ENCODE measurements at regions not wholly inside any gene's neighbourhood (a gene's known extent, or its start where the extent isn't known, plus 50 kb on each side); places are given as distances from the start of the nearest gene placed in this dataset.

DNA sequence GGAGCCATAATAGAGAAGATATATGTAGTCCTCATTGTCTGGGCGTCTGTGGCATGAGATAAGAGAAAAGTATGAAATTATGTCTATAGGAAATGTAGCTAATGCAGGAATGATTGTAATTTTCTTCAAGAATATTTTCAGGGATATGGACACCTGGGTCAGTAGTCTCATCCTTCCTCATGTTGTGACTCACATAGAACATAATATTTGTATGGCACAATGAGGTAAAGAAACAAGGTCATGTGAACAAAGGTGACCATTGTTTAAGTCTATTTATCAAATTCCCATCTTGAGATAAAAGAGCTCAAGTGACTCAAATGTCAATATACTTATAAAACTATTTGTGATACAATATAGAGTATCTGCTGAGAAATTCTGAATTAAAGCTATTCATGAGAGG is 345.5 kb upstream of the ROBO1 start:
- DNase-seq (ENCODE audit: low read depth in 4 of 4, low spot score in 3 of 4) = no peak

DNA sequence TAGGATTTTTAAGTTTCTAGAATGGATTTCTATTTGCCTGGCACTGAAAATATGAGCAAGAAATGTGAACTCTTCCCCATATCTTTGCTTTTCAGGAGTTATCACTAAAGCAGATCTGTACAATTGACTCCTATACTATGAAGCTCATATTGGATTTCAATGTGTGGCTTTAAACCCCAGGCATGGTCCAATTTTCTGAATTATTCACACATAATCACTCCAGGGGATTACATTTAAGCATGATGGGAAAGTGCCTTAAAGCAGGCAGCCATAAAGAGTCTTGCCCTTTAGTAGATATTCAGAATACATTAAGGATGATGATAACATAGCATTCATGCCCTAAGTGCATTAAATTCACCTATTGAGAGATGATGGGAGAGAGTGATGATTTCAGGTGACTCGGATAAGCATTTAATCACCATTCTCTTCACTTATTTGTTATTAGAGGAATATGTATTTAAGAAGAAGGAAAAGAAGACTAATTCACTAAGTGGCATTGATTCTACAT is 331.8 kb upstream of the ROBO1 start:
- no peak for DNase-seq (ENCODE audit: low read depth in 4 of 4, low spot score in 3 of 4)

DNA sequence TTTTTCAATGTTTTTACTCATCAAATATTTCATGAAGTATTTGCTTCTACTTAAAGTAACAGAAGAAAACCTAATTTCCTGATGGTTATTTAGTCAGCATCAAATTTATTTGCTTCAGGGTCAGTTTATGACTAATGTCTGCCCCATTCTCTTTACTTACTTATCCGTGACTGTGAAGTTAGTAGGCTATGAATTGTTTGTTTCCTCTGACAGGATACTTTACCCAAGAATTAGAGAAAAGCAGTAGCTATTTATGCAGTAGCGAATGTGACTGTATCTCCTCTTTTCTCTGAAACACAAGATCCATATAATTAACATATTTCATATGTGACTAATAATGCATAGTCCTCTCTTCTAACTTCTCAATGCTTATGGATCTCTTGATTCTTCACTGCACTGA is 329.9 kb upstream of the ROBO1 start:
- DNase-seq (ENCODE audit: low read depth in 4 of 4, low spot score in 3 of 4) = no peak

DNA sequence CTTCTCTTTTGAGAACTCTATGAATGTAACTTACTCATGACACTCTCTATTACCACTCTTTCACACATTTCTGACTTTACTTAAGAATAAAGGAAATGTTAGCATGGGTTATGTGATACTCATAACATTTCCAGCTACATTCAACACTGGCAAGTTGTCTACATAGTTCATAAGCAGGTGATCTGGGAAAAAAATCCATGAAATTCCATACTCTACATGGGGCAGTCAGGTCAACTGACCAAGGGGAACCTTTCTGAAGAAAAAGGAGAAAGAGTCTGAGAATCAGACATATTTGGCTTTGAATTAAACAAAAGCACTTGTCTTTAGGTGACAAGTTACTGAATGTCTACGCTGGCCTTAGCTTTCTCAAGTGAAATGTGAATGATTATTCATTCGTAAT is 329.1 kb upstream of the ROBO1 start:
- no peak for DNase-seq (ENCODE audit: low read depth in 4 of 4, low spot score in 3 of 4)

DNA sequence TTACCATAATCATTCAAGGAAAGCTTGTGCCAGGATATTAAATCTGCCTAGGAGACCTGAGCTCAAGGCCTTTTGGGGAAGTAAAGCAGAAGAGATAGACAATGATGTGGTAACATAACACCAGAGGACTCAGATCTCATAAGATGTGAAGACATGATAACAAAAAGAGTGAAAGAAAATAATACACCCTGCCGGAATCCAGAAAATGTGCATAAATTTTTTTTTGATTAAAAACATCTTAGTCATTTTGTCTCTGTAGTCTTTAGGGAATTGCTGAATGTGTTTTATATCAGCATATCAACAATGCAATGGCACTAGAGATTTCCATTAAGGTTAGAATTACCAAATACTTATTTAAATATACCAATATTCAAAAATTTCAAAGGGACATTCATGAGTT is 326.8 kb upstream of the ROBO1 start:
- DNase-seq (ENCODE audit: low read depth in 4 of 4, low spot score in 3 of 4) = no peak

DNA sequence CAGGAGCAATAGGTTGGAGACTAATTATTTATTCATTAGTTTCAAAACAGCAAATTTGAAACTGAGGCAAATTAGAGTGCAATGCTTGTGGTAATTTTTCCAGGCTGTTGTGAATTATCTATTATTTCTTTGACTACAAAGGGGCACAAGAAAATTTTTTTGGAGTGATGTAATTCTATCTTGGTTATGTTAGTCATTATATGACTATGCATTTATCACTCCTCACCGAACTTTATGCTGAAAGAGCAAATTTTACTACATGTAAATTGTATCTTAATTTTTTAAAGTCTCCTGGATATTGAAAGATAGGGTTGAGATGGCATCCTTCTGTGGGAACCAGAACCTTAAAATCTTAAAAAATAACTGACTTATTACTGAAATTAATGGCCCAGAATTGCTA is 320.0 kb upstream of the ROBO1 start:
- no peak for DNase-seq (ENCODE audit: low read depth in 4 of 4, low spot score in 3 of 4)

DNA sequence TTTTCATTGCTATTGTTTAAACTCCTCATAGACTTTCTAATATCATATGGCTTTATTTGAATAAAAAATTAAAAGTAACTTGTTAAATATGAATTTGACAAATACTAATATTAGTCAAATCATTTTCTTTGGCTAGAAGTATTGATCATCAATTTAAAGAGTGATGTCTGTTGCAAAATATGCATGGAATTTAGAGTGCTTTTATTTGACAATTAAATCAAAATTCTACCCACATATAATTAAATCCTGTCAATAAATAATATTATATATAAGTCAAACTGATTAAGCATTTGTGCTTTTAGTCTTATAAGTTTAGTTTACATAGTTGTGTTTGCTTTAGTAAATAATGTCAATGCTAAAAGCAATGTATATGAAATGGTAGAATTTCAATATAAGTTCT is 318.6 kb upstream of the ROBO1 start:
- DNase-seq (ENCODE audit: low read depth in 4 of 4, low spot score in 3 of 4) = no peak

DNA sequence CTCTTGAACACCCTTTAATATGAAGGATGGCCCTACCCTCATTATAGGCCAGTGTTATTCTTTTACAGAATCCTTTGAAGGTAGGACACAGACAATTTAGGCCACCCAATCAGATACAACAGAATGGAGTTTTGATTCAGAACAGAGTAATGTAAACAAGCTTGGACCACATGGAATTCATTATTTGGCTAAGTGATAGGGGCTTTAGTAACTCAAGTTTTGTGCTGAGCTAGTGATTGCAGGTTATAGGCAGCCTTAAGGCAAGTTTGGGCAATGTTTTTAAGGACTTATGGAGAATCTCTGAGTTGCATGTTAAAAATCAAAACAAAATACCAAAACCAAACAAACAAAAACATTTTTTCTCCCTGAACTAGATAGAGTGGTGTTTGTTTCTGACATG is 312.1 kb upstream of the ROBO1 start:
- no peak for DNase-seq (ENCODE audit: low read depth in 4 of 4, low spot score in 3 of 4)

DNA sequence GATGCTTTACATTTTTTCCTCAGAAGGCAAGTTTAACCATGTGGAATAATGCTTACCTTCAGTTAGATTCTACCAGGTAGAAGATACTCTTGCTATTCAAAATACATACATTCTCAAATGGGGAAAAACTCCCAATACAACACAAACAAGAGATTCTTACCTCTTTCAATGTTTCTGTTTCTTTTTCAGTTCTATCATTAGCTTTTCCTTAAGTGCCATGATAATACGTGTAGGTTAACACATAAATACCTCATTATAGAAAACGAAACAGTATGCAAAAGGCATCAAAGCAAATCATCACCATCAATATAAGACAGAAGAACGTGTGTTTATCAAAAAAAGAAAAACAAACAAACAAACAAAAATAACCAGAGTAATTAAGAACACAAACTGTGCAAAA is 300.7 kb upstream of the ROBO1 start:
- no peak for DNase-seq (ENCODE audit: low read depth in 4 of 4, low spot score in 3 of 4)

DNA sequence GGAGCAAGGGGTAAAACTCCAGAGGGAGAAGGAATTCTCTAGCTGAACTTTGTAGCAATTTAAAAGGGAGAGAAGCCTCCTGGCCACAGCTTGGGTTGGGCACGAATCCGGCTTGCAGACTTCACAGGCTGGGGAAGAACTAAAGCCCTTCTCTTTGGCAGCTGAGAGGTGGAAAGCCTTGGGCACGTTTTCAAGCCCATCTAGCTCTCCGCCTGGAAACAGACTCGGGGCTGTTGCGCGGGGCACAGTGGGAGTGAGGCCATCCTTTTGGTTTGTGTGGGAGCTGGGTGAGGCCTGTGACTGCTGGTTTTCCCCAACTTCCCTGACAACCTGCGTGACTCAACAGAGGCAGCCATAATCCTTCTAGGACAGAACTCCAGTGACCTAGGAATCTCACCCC is 295.7 kb upstream of the ROBO1 start:
- DNase-seq (ENCODE audit: low read depth in 4 of 4, low spot score in 3 of 4) = no peak

DNA sequence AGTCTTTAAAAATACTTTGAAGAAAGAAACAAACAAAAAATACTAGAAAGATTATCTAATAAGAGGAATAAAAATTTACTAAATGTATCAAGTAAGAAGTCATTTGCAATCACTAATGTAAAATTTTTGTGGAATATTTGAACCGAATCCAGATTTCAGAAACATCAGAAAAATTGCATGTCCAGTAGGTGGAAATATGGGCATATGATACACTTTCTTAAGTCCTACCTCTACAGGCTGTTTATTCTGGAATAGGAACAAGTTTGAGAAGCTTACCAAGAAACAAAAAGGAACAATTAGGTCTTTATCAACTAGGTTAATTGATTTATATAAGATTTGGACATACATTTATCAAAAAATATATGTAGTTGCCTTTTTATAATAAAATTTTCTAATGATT is 292.9 kb upstream of the ROBO1 start:
- DNase-seq (ENCODE audit: low read depth in 4 of 4, low spot score in 3 of 4) = no peak

DNA sequence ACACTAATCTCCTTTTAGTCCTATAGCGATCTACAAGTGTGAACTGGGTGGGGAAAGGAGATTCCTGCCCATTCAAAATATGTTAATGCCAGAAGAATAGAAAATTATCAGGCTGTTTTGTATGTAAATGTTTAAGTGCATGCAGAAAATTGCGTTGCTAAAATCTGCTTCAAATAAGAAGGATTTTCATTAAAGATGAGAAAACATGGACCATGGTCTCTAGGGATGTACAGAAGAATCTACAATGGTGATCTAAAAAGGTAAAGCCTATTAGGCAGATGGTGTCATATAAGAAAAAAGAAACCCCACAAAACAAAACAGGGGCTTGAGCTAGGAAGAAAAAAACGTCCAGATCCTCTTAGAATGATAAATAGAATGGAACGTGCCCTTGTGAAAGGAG is 287.5 kb upstream of the ROBO1 start:
- no peak for DNase-seq (ENCODE audit: low read depth in 4 of 4, low spot score in 3 of 4)

DNA sequence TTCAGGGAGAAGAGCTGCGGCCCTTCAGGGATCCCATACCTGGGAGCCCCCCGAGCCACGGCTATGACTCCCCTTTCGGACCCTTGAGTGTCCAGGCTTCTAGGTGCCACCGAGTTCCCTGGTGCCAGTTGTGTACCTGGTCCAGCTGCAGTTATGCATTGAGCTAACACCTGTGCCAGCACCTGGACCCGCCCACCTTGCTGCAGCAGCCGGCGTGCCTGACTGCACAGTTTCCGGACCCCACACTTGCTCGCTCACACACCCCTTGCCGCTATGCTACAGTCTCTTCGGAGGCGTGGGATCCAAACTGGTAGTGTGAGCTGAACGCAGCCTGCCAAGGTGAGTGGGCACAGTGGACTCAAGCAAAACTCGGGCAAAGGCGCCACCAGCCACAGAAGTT is 284.5 kb upstream of the ROBO1 start:
- no peak for DNase-seq (ENCODE audit: low read depth in 4 of 4, low spot score in 3 of 4)

DNA sequence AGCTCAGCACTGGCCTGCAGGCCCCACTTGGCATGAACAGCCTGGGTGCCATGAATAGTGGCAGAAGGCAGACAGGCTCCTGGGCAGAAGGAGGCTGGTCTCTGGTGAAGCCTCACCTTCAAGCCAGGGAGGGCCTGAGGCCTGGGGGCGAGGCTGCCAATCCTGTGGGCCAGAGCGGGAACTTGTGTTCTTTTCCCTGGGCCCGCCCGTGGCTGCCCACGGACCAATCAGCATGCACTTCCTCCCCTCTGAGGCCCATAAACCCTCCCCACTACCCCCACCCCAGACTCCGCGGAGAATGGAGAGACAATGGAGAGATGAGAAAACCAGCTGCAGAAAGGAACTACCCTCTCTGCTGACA is 283.8 kb upstream of the ROBO1 start:
- no peak for DNase-seq (ENCODE audit: low read depth in 4 of 4, low spot score in 3 of 4)

DNA sequence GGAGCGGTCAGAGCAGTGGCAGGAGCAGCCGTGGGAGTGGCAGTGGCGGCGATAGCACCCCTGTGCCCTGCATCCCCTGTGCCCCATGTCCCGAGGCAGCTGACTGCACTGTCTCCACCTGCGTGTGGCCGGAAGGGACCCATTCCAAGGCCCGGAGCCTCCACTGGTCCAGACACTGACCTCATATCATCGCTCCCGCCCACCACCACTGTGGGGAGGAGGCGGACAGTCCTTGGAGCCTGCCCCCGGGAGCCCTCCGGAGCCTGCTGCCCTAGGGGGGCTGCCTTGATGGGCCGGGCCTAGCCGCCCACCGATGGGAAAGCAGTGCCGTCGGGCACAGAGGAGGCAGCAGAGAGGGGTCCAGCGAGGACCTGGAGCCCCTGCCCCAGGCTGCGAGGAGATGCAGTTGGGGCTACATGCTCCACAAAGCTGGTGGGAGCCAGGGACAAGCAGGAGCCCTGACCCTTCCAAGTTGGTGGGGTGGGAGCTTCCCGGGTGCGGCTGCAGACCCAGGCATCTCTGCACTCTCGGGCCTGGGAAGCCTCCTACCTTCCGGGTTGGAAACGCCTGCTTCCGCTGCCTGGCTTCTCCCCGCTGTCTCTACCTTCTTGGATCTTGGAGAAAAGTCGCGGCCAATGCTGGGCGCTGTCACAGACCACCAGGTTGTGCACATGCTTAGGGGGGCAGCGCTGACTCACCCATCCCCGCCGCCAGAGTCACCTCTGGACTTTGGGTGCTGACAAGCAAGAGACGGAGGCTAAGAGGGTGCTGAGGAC is 283.2 kb upstream of the ROBO1 start:
- DNase-seq (ENCODE audit: low read depth in 4 of 4, low spot score in 3 of 4) = no peak

DNA sequence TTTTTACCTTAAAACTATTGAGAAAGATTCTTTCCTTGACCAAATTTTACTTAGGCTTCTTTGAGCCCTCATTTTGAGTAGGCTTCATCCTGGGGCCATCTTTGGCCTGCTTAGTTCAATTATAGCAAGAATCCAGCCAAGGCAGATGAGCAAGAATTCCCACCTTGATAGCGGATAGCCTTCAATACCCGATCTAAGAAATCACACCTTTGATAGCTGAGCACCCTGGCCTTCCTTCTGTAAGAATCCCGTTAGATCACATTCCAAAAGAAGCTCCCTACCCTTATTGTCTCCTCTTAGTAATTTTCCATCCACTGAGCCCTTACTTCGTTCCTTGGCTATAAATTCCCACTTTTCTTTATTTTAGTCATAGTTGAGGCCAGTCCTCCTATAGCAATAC is 275.4 kb upstream of the ROBO1 start:
- DNase-seq (ENCODE audit: low read depth in 4 of 4, low spot score in 3 of 4) = no peak

DNA sequence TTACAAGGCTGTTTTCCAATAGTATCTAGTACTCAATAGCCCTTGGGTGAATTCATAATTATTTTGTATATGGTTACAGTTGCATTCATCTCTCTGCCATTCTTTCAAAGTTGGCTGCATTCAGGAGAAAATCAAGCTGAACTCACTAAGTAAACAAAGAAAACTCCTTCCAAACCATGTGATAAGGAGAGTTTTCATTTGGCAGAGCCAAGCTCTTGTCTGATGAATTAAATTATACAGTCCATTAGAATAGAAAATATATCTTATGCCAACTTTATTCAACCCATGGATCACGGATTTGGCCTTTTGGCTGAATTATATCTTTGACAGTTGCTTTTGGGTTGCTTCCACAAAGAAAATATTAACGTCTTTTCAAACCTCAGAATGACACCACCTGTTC is 272.3 kb upstream of the ROBO1 start:
- DNase-seq (ENCODE audit: low read depth in 4 of 4, low spot score in 3 of 4) = no peak

DNA sequence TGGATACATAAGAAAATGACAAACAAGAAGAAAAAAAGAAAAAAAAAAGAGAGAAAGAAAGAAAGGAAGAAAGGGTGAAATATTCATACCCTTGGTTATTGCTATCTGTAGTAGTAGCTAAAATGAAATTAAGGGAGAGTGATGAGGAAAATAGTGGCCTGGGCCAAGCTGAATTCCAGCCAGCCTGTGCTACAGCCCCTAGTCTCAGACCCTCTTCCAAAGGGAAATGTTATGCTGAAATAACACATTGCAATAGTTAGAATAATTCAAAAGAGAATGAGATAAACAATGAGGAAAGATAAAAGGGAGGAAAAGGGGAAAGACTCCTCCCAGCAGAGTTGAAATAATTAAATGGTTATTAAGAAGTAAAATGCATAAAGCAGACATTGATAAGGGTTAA is 268.4 kb upstream of the ROBO1 start:
- no peak for DNase-seq (ENCODE audit: low read depth in 4 of 4, low spot score in 3 of 4)

DNA sequence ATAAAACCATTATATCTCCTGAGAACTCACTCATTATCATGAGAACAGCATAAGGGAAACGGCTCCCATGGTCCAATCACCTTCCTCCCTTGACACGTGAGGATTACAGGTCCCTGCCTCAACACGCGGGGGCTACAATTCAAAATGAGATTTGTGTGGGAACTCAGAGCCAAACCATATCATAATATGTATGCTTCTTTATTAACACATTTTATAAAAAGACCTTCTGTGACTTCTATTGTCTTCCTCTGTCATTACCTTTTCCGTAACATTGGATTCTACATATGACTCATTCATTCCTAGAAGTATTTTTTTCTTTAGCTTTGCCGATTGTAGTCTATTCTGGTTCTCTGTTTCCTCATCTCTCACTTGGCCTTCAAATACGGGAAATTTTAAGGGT is 267.2 kb upstream of the ROBO1 start:
- DNase-seq (ENCODE audit: low read depth in 4 of 4, low spot score in 3 of 4) = no peak

DNA sequence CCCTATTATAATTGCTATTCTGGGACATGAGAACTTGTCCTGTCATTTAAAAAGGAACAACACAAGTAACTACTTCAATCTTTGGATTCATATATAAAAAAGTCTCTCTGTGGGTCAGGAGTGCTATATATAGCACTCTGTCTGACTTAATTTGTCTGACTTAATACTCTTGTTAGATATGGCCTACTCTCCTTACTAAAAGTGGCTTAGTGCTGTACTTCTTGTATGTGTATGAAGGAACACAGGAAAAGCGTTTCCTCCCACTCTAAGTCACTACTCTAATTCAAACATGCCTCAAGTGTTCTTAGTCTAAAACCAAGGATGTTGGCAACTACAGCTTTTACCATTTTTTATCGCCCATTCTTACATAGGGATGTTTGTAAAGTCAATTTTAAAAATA is 255.2 kb upstream of the ROBO1 start:
- DNase-seq (ENCODE audit: low read depth in 4 of 4, low spot score in 3 of 4) = no peak

DNA sequence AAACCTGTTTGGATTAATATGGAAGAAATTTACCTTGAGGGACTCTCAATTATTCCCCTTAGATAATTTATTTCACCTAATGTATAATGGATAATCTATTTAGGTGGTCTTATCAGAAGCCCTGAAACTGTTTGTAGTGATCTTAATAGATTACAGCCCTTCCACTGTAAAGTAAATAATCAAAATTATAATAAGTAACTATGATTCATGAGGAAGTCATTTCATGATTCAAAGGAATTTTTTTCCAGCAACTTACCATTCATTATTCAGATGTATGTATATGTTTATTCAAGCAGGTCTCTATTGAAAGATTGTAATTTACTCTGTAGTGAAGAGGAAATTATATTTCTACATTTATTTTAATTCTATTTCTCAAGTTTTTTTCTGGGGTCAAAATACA is 250.6 kb upstream of the ROBO1 start:
- no peak for DNase-seq (ENCODE audit: low read depth in 4 of 4, low spot score in 3 of 4)

DNA sequence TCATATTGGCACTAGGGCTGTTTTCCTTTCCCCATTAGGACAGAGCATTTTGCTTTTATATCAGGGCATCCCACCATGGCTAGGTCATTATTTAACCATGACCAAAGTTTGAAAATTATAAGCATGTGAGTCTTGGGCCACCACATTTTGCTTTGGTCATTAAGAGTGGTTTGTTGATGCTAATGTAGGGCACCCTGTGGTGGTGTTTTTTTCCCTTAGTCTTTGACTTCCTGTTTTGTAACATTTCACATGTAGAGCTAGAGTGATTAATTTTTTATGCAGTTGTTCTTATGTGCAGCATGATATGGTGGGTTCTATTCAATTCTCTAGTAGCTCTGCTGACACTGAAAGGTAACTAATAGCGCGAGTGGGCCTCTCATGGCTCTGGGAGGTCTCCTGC is 249.6 kb upstream of the ROBO1 start:
- DNase-seq (ENCODE audit: low read depth in 4 of 4, low spot score in 3 of 4) = no peak

DNA sequence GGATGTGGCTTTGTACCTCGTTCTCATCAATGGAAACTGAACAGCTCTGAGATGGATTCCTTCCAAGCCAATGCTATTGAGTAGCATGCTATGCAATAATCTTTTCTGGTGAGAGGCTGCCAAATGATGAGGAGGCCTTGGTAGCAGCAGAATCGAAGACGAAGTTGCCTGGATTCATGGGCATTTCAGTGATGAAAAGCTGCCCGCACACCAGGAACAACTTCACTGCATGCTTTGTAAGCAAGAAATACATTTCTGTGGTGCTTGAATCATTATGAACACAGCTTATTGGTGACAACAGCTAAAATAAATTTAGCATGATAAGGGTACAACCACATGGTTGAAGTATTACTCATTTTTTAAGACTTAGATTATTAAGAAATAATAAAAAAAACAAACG is 246.8 kb upstream of the ROBO1 start:
- DNase-seq (ENCODE audit: low read depth in 4 of 4, low spot score in 3 of 4) = no peak

Data from left renal pelvis (tissue), 4 donors.